Ovary (tissue), 7 donors: ENCODE measurements at regions not wholly inside any gene's neighbourhood (a gene's known extent, or its start where the extent isn't known, plus 50 kb on each side); places are given as distances from the start of the nearest gene placed in this dataset.
A peak's percentile ranks its signal among the peaks of the same experiment; 100 is the strongest.

Source experiments
- DNase-seq, 5 donors: peaks; one replicate each; pipeline ENCODE4 v3.0.0-alpha.2; 2019 to 2020
- H3K27ac ChIP-seq, 2 donors: fragments of 200-600 bp; one replicate each; pipeline versions ENCODE4 v1.5.1 to v1.8.0; 2019 to 2022
- H3K27me3 ChIP-seq: fragments of 200-600 bp; one replicate; pipeline ENCODE4 v1.8.0; 2022
- H3K36me3 ChIP-seq: fragments of 200-600 bp; sonication (generic); one replicate; pipeline ENCODE4 v1.5.1; 2019
- H3K4me1 ChIP-seq: one replicate; pipeline ENCODE4 v1.8.1; 2013; ENCODE audit warnings: mild to moderate bottlenecking, moderate library complexity; ENCODE audit not compliant: insufficient read depth
- H3K4me3 ChIP-seq: fragments of 200-600 bp; sonication (generic); one replicate; pipeline ENCODE4 v1.5.1; 2017
- H3K9me3 ChIP-seq, 2 donors: fragments of 200-600 bp in 1 of 2; sonication (generic) in 1 of 2; one replicate each; pipeline versions ENCODE4 v1.5.1 to v1.8.1; 2013 to 2019; ENCODE audit warnings: mild to moderate bottlenecking in 1 of 2, moderate library complexity in 1 of 2
- CTCF ChIP-seq, 3 donors: fragments of 450-650 bp in 2 of 3; fragments of 200-600 bp in 1 of 3; IDR thresholded peaks; one replicate each; pipeline versions ENCODE4 v1.5.1 to v1.8.0; 2016 to 2022; ENCODE audit warnings: antibody characterized with exemption in 3 of 3, mild to moderate bottlenecking in 1 of 3
- EP300 ChIP-seq: sonication (generic); formaldehyde crosslinking; IDR thresholded peaks from one replicate; pipeline ENCODE4 v1.6.1; 2017; ENCODE audit warnings: antibody characterized with exemption
- POLR2A ChIP-seq: fragments of 450-650 bp; IDR thresholded peaks from one replicate; pipeline ENCODE4 v1.6.1; 2017; ENCODE audit warnings: antibody characterized with exemption, mild to moderate bottlenecking, moderate library complexity
- WGBS, 3 donors: extraction: QIAGEN DNeasy Blood & Tissue Kit in 1 of 3; methylation state at CpG; one replicate each; pipeline versions ENCODE4 v1.1.5 to v1.1.7; 2013 to 2017; 5-methylcytosine and 5-hydroxymethylcytosine counted together
- intact Hi-C, 4 donors: fragments of 100-400 bp; cut with DNase I; formaldehyde crosslinking; loops; one replicate each; pipeline versions ENCODE4 v1.11.0 to v1.15.1; 2022 to 2023
- donor health status: DM: no; HTN: no; CAD: no; lungs with moderate emphysema.
- donor health status: DM: no; HTN: no; CAD: no.
- donor health status: Bipolar disorder and iron deficiency.
- donor health status: DM: no; HTN: no; CAD: no.
- donor health status: DM: yes; HTN: yes; CAD: no.

GRCh38 chr12:116354534-116354933 lies 77.0 kb upstream of the MED13L start:
- no peaks in the 10 kb centered on the region for H3K27me3 ChIP-seq
- H3K9me3 ChIP-seq, result no peaks in the 10 kb centered on the region
- intact Hi-C loops, result no loop called here
- TF ChIP-seq EP300 (no peak), POLR2A (no peak), CTCF (IDR thresholded peaks at IDR 0.05) (no peak)
- 91 to 95% (median 95%) methylated on average over 5 of the region's 5 CpGs for WGBS, 3 donors
- H3K4me3 ChIP-seq, result no peak overlapping the region
- peaks cover 4% of the 10 kb centered on the region for H3K4me1 ChIP-seq
- no peak overlapping the region for H3K27ac ChIP-seq
- H3K36me3 ChIP-seq, result no peaks in the 10 kb centered on the region
- DNase-seq, result no peak

GRCh38 chr12:116354950-116355783 lies 77.7 kb upstream of the MED13L start:
- Histone ChIP-seq H3K4me1 (peaks cover 6% of the 10 kb centered on the region), H3K4me3 (no peak overlapping the region), H3K9me3 (no peaks in the 10 kb centered on the region), H3K36me3 (no peaks in the 10 kb centered on the region), H3K27ac (no peak overlapping the region), H3K27me3 (no peaks in the 10 kb centered on the region)
- no peak for DNase-seq
- intact Hi-C loops, result no loop called here
- no peak for TF ChIP-seq EP300
- no peak for TF ChIP-seq CTCF (IDR thresholded peaks at IDR 0.05)
- TF ChIP-seq POLR2A, result no peak
- 74 to 83% (median 77%) methylated on average over 15 of the region's 15 CpGs for whole genome bisulfite sequencing, 3 donors

GRCh38 chr12:116358536-116358892 lies 81.0 kb upstream of the MED13L start:
- H3K36me3 ChIP-seq, result no peaks in the 10 kb centered on the region
- H3K27me3 ChIP-seq, result no peaks in the 10 kb centered on the region
- H3K9me3 ChIP-seq, result no peaks in the 10 kb centered on the region
- H3K4me1 ChIP-seq, result peaks cover 6% of the 10 kb centered on the region
- no peak overlapping the region for H3K4me3 ChIP-seq
- TF ChIP-seq EP300 (no peak), CTCF (IDR thresholded peaks at IDR 0.05) (no peak), POLR2A (no peak)
- peak overlapping the region in 1 of 2 donors; percentile 78 for H3K27ac ChIP-seq
- intact Hi-C loops, result no loop called here
- DNase-seq, result no peak
- WGBS, 3 donors, result 6 to 22% (median 7%) methylated on average over 3 of the region's 3 CpGs

- TF ChIP-seq EP300 (peak; percentile 57), CTCF (IDR thresholded peaks at IDR 0.05) (no peak), POLR2A (no peak)
- intact Hi-C loops, result no loop called here
- no peak overlapping the region for H3K4me3 ChIP-seq
Measured at GRCh38 chr12:116358893-116359761, 81.6 kb upstream of the MED13L start.

More at GRCh38 chr12:116358893-116359761, 81.6 kb upstream of the MED13L start:
- peak; percentile 94 to 98 (median 96) for DNase-seq
- no peaks in the 10 kb centered on the region for H3K27me3 ChIP-seq
- peaks cover 6% of the 10 kb centered on the region for H3K4me1 ChIP-seq
- H3K36me3 ChIP-seq, result no peaks in the 10 kb centered on the region
- no peaks in the 10 kb centered on the region for H3K9me3 ChIP-seq
- 0 to 8% (median 1%) methylated on average over 10 of the region's 10 CpGs for WGBS, 3 donors
- H3K27ac ChIP-seq, result peak overlapping the region in 1 of 2 donors; percentile 78
